Ishikawa (cell line): ENCODE measurements at regions not wholly inside any gene's neighbourhood (a gene's known extent, or its start where the extent isn't known, plus 50 kb on each side); places are given as distances from the start of the nearest gene placed in this dataset.

Experiments
- CEBPB ChIP-seq: IDR thresholded peaks from 2 replicates; pipeline ENCODE4 v1.6.1; 2012
- CREB1 ChIP-seq: IDR thresholded peaks from 2 replicates; pipeline ENCODE4 v1.6.1; 2012; ENCODE audit warnings: low read depth
- EGR1 ChIP-seq: IDR thresholded peaks from 2 replicates; pipeline ENCODE4 v1.6.1; 2012
- EP300 ChIP-seq: IDR thresholded peaks from 2 replicates; pipeline ENCODE4 v1.6.1; 2012; ENCODE audit warnings: borderline replicate concordance
- FOXM1 ChIP-seq: IDR thresholded peaks from 2 replicates; pipeline ENCODE4 v1.6.1; 2012; ENCODE audit warnings: low read depth, borderline replicate concordance
- NFIC ChIP-seq: IDR thresholded peaks from 2 replicates; pipeline ENCODE4 v1.6.1; 2012
- RAD21 ChIP-seq: IDR thresholded peaks from 2 replicates; pipeline ENCODE4 v1.6.1; 2012; ENCODE audit warnings: low read depth
- REST ChIP-seq: IDR thresholded peaks from 2 replicates; pipeline ENCODE4 v1.6.1; 2012; ENCODE audit warnings: low read depth, mild to moderate bottlenecking
- TAF1 ChIP-seq: IDR thresholded peaks from 2 replicates; pipeline ENCODE4 v1.6.1; 2012; ENCODE audit warnings: low read depth, mild to moderate bottlenecking
- TCF12 ChIP-seq: IDR thresholded peaks from 2 replicates; pipeline ENCODE4 v1.6.1; 2012; ENCODE audit warnings: low read depth
- TEAD4 ChIP-seq: IDR thresholded peaks from 2 replicates; pipeline ENCODE4 v1.6.1; 2012
- YY1 ChIP-seq: IDR thresholded peaks from 2 replicates; pipeline ENCODE4 v1.6.1; 2012; ENCODE audit warnings: low read depth
- ZBTB7A ChIP-seq: IDR thresholded peaks from 2 replicates; pipeline ENCODE4 v1.6.1; 2012; ENCODE audit warnings: low read depth
- TF ChIP-seq, protein P1 (sequence below): IDR thresholded peaks from 2 replicates; pipeline ENCODE4 v1.6.1; 2012
- TF ChIP-seq, protein P2 (sequence below): IDR thresholded peaks from 2 replicates; pipeline ENCODE4 v1.6.1; 2012

GRCh38 chr6:100112855-100113508, 119.0 kb upstream of the MCHR2 start:
- TF ChIP-seq TEAD4 = no peak
- TF ChIP-seq FOXM1 = no peak
- no peak for TF ChIP-seq EP300
- TF ChIP-seq CREB1 = no peak
- no peak for TF ChIP-seq YY1
- TF ChIP-seq EGR1 = no peak
- TF ChIP-seq TCF12 = no peak
- no peak for TF ChIP-seq RAD21

DNA sequence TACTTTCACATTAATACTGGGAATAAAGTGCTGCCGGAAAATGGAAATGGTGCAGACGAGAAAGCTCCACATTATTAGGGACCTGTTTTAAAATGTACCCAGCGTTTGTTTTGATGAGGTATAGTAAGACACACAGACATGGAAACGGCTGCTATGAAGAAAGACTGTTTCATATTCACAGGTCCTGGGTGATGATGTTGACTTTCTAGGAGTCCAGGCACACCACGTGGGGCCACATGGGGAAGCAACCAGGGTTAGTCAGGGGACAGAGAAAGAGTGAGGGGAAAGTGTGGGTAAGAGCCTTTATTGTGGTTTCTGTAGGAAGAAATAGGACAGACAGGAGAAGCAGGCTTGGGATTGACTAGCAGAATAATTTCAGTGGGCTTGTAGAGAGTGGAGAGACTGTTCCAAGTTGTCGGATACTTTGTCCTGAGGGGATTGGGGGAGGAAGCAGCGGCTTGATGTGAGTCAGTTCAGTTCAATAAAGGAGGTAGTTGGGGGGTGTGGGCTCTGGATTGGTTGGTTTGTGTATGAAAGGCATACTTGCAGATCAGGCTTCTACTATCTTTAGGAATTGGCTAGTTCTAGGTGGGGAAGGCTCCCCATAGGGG, 112.0 kb upstream of the MCHR2 start:
- TF ChIP-seq, protein P1, sequence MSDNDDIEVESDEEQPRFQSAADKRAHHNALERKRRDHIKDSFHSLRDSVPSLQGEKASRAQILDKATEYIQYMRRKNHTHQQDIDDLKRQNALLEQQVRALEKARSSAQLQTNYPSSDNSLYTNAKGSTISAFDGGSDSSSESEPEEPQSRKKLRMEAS = no peak
- no peak for TF ChIP-seq REST
- no peak for TF ChIP-seq CEBPB
- TF ChIP-seq, protein P2, sequence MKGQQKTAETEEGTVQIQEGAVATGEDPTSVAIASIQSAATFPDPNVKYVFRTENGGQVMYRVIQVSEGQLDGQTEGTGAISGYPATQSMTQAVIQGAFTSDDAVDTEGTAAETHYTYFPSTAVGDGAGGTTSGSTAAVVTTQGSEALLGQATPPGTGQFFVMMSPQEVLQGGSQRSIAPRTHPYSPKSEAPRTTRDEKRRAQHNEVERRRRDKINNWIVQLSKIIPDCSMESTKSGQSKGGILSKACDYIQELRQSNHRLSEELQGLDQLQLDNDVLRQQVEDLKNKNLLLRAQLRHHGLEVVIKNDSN = no peak
- no peak for TF ChIP-seq EGR1
- TF ChIP-seq CREB1 = no peak

DNA sequence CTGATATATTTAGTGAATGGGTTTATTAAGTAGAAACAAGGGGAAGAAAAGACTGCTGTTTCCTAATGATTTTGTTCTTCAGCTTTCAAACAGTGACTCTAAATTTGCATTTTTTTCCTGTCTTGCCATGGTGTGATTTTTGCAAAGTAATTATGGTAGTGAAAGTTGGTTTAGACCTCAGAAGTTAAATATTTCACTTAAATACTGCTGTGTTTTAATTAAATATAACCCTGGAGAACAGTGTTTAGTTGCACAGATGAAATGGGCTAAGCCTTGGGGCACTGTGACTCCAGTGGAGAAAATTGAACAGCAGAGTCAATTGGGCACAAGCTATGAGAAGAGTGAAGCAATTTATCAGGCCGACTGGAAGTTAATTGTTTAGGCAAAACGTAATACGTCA, 111.1 kb upstream of the MCHR2 start:
- TF ChIP-seq CREB1 (no peak), REST (no peak), EGR1 (no peak)

DNA sequence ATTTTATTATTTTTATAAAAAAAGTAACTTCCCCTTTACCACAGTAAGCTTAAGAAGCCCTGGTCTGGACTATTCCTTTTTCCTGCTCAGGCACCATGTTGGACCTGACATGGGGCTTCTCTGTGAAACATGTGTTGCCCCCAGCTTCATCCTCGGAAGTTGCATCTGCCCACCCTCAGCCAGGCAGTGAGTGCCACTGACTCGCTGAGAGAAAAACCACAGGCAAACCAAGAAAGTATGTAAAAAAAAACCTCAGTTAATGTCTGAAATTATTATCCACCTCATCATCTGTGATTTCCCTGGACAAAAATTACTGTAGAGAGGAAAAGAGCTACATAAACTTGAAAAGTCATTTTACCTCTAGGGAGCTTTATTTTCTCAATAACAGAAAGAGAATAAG, 109.9 kb upstream of the MCHR2 start:
- TF ChIP-seq NFIC (no peak), TCF12 (no peak), TAF1 (no peak), CEBPB (no peak), FOXM1 (no peak)
- TF ChIP-seq, protein P1 = no peak
- TF ChIP-seq, protein P2 = no peak

DNA sequence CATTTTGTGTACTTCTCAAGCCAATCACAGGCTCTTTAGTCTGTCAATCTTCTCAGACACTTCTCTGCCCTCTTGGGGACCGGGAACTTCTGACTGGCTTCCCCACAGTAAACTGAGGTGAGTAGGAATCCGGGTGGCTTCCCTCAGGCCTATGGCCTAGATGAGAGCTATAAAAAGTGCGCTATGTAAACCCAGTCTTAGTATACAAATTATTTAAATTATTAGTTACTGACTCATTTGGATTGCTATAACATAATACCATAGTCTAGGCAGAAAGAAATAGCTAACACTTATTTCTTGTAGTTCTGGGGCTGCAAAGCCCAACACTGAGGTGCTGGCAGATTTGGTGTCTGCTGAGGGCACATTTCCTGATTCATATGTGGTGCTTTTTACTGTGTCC, 109.2 kb upstream of the MCHR2 start:
- TF ChIP-seq TCF12 (no peak), TAF1 (no peak), FOXM1 (no peak), YY1 (no peak), NFIC (no peak), EGR1 (no peak), CREB1 (no peak), CEBPB (no peak), ZBTB7A (no peak), EP300 (no peak), TEAD4 (no peak), RAD21 (no peak), REST (no peak)
- TF ChIP-seq, protein P1 = no peak
- TF ChIP-seq, protein P2 = no peak
